GM10266 (cell line): ENCODE measurements at regions not wholly inside any gene's neighbourhood (a gene's known extent, or its start where the extent isn't known, plus 50 kb on each side); places are given as distances from the start of the nearest gene placed in this dataset.

ENCODE experiments used
- DNase-seq: peaks from one replicate; pipeline ENCODE4 v3.0.0; 2012; ENCODE audit errors: extremely low spot score
- TF ChIP-seq, protein P1 (sequence below): IDR thresholded peaks from 2 replicates; pipeline ENCODE4 v1.5.1; 2012; ENCODE audit warnings: mild to moderate bottlenecking, low read depth; ENCODE audit not compliant: control insufficient read depth, insufficient read depth; ENCODE audit errors: missing control alignments

DNA sequence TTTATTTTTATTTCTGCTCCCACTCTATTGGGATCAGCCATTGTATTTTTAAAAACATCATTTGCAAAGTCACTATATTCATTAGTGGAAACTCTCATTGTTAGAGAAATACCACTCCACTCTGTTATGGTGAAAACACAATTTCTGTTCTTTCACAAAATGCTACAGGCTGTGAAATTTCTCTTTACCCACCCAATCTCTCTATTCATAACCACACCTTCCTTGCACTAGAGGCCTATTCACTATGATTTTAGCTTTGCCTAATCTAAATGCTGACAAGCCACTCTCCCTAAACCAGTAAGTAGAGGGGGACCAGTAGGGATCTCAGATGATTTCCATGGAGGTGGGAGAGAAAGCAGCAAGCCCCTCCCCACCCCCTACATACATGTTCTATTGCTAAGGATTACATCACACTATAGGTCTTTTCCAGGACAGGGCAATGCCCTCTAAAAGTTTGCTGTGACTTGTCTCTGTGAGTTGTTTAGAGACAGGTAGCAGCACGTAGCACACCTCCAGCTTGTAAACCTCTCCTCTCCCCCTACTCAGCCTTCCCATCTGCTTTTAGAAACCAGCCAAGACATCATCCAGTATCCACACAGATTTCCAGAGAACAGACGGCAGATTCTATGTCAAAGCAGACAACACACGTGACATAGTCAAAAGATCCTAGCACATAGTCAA lies 58.3 kb upstream of the PPP1R3C start:
- no peak for DNase-seq

DNA sequence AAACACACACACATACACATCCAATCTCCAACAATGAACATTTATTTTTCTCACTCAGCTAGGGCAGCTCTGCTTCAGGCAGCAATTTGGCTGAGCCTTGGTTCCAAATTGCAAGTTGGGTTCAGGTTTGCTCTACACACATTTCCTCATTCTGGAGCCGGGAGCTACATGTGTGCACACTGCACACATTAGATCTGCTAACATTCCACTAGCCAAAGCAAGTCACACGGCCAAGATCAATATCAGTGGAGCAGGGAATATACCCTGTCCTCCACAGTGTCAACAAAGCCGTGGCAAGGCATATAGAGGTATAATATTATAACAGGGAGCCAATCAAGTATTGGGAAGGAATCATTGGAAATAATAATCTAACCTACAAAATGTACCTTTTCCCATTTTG lies 57.5 kb upstream of the PPP1R3C start:
- TF ChIP-seq, protein P1, sequence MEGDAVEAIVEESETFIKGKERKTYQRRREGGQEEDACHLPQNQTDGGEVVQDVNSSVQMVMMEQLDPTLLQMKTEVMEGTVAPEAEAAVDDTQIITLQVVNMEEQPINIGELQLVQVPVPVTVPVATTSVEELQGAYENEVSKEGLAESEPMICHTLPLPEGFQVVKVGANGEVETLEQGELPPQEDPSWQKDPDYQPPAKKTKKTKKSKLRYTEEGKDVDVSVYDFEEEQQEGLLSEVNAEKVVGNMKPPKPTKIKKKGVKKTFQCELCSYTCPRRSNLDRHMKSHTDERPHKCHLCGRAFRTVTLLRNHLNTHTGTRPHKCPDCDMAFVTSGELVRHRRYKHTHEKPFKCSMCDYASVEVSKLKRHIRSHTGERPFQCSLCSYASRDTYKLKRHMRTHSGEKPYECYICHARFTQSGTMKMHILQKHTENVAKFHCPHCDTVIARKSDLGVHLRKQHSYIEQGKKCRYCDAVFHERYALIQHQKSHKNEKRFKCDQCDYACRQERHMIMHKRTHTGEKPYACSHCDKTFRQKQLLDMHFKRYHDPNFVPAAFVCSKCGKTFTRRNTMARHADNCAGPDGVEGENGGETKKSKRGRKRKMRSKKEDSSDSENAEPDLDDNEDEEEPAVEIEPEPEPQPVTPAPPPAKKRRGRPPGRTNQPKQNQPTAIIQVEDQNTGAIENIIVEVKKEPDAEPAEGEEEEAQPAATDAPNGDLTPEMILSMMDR: no peak
- DNase-seq: no peak

More for the DNA sequence above, 58.3 kb upstream of the PPP1R3C start:
- TF ChIP-seq, protein P1: no peak

DNA sequence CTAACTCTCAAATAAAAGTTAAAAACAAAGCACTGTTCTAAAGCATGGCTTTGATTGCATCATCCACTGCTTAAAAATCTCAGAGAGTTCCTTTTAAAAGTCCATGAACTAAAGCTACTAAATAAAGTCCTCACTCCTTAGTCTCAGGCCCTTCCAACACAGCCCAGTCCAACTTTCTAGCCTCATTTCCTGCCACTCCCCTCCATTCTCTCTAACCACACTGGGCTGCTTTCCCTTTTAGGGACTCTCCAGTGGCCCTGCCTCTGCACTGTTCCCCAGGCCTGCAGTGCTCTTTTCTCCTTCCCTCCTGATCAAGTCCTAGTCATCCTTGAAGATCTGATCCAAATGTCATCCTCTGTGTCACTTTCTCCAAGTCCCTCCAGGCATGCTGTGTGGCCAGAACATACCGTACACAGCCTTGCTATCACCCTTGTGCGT lies 56.9 kb upstream of the PPP1R3C start:
- TF ChIP-seq, protein P1: no peak
- no peak for DNase-seq

DNA sequence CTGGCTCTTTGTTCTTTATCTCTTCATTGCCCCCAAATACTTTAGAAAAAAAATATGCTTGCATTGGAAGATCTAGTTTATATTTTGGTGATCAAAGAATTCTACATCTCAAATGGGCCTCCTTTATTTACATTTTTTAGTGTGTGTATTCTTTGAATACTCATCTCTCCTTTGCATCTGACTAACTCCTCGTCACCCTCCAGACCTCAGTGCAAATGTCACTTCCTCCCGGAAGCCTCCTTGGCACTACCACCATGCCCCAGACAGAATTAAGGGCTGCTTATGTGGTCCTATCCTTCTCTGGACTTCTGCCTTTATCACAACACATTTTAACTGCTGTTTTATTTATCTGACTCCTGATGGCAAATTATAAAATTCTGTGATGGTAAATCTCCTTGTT lies 52.0 kb upstream of the PPP1R3C start:
- DNase-seq: no peak
- TF ChIP-seq, protein P1: no peak

DNA sequence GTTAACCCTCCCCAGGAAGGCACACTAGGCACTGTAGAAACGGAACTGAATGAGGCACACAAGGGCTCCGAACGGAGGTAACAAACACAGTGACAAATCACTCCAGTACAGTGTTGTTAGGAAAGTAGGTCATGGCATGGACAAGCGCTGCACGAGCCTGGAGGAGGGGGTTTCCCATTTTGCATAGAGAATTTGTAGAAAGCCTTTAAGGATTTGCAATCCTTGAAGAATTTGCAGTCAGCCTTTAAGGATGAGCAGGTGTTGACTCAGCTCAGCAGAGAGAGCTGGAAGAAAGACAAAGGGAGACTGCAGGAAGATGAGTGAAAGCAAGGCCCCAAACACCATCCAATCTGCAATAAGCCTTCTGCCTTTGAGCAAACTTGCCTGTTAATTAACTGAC lies 51.1 kb upstream of the PPP1R3C start:
- TF ChIP-seq, protein P1: no peak
- DNase-seq: no peak

DNA sequence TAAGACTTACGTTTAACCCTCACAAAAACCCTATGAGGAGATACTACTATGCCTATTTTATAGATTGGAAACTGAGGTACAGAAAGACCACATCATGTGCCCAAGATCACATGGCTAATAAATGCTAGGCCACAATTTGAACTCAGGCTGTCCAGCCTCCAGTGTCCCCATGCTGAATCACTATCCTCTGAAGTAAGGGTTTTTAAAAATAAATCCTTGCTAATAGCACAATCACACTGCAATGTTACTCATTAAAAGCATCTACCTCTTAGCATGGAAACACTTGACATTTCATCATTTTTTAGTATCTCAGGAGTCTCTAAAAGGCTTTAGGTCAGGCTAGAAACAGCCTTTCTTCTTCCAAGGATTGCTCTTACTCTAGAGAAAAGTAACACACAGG lies 50.0 kb upstream of the PPP1R3C start:
- TF ChIP-seq, protein P1: no peak

More for the DNA sequence above, 50.0 kb upstream of the PPP1R3C start:
- DNase-seq: no peak
